ENCODE measurements at regions not wholly inside any gene's neighbourhood (a gene's known extent, or its start where the extent isn't known, plus 50 kb on each side); places are given as distances from the start of the nearest gene placed in this dataset.

DNA sequence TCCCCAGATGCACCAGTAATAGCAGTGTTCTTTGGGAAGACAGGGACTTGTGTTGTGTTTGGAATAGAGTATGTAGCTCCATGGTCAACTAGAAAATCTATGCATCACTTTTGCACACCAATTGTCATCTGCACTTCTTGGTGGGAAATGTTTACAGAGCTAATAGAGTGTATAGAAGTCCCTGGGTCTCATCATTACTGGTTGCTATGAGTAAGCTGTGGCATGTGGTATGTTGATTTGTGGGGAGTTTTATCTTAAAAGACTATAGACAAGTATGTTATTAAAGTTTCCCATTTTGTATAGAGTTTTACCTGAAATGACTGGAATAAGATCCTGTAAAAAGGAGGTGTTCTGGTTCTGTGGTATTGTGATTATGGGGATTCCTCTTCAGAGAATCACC, 55.4 kb upstream of the PRSS1 start:
- H4K20me1 ChIP-seq (ENCODE audit: insufficient read depth, low read length, poor library complexity, severe bottlenecking): no peaks in the 10 kb centered on the region
- no peaks in the 10 kb centered on the region for H3K79me2 ChIP-seq (ENCODE audit: insufficient read depth, low read length)
- H2AFZ ChIP-seq (ENCODE audit: low read length): no peak overlapping the region
- H3K9me3 ChIP-seq (ENCODE audit: insufficient read depth, low read depth, low read length): no peaks in the 10 kb centered on the region
- H3K4me1 ChIP-seq (ENCODE audit: insufficient read depth, low read length, poor library complexity, severe bottlenecking): no peaks in the 10 kb centered on the region
- H3F3A ChIP-seq (ENCODE audit: low read depth): no peaks in the 10 kb centered on the region
- H3K9me2 ChIP-seq (replicated peaks; ENCODE audit: low read depth, low read length): no peaks in the 10 kb centered on the region
- H3K27me3 ChIP-seq (ENCODE audit: insufficient read depth, low read length, poor library complexity, severe bottlenecking): no peaks in the 10 kb centered on the region
- H3K9ac ChIP-seq (ENCODE audit: low read depth, low read length, poor library complexity, severe bottlenecking): no peak overlapping the region
- no peaks in the 10 kb centered on the region for H3K36me3 ChIP-seq (ENCODE audit: insufficient read depth, low read length)
- no peak overlapping the region for H3K4me3 ChIP-seq (ENCODE audit: low read length, poor library complexity, severe bottlenecking)
- no peak overlapping the region for H3K4me2 ChIP-seq (ENCODE audit: low read depth, low read length, poor library complexity, severe bottlenecking)
- TF ChIP-seq, protein P1, sequence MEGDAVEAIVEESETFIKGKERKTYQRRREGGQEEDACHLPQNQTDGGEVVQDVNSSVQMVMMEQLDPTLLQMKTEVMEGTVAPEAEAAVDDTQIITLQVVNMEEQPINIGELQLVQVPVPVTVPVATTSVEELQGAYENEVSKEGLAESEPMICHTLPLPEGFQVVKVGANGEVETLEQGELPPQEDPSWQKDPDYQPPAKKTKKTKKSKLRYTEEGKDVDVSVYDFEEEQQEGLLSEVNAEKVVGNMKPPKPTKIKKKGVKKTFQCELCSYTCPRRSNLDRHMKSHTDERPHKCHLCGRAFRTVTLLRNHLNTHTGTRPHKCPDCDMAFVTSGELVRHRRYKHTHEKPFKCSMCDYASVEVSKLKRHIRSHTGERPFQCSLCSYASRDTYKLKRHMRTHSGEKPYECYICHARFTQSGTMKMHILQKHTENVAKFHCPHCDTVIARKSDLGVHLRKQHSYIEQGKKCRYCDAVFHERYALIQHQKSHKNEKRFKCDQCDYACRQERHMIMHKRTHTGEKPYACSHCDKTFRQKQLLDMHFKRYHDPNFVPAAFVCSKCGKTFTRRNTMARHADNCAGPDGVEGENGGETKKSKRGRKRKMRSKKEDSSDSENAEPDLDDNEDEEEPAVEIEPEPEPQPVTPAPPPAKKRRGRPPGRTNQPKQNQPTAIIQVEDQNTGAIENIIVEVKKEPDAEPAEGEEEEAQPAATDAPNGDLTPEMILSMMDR (conservative IDR thresholded peaks at IDR 0.05; ENCODE audit: low read length): no peak
- TF ChIP-seq EZH2phosphoT487 (IDR thresholded peaks at IDR 0.05; ENCODE audit: borderline replicate concordance): no peak

DNA sequence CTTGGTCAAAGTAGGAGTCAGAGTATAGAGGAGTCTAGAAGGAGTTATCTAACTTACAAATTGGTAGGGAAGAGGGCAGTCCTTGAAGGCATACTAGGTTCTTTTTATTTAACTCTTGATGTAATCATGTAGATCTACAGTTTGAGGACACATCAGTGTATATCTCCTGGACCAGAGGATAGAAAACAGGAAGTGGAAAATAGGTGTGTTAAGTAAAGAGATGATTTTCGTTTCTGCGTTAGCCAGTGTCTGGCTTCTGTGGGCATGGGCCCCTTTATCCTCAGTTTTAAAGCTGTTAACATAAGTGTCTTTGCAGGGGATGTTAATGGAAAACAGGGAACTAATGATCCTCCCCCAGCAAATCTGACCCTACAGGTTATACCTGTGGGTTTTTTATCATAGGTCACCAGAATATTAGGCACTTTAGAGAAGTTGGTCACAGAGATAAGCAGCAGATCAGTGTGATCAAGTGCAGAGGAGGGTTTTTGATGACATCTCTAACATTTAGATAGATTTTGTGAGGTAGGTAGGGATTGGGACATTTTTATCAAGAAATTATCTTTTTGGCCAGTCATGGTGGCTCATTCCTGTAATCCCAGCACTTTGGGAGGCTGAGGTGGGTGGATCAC, 58.6 kb upstream of the PRSS1 start:
- H3K27me3 ChIP-seq (ENCODE audit: insufficient read depth, low read length, poor library complexity, severe bottlenecking): no peaks in the 10 kb centered on the region
- no peak overlapping the region for H2AFZ ChIP-seq (ENCODE audit: low read length)
- TF ChIP-seq, protein P1 (conservative IDR thresholded peaks at IDR 0.05; ENCODE audit: low read length): no peak
- TF ChIP-seq EZH2phosphoT487 (IDR thresholded peaks at IDR 0.05; ENCODE audit: borderline replicate concordance): no peak
- no peaks in the 10 kb centered on the region for H3K79me2 ChIP-seq (ENCODE audit: insufficient read depth, low read length)
- no peaks in the 10 kb centered on the region for H3F3A ChIP-seq (ENCODE audit: low read depth)
- H3K9me3 ChIP-seq (ENCODE audit: insufficient read depth, low read depth, low read length): no peaks in the 10 kb centered on the region
- H3K4me1 ChIP-seq (ENCODE audit: insufficient read depth, low read length, poor library complexity, severe bottlenecking): no peaks in the 10 kb centered on the region
- H4K20me1 ChIP-seq (ENCODE audit: insufficient read depth, low read length, poor library complexity, severe bottlenecking): no peaks in the 10 kb centered on the region
- H3K9ac ChIP-seq (ENCODE audit: low read depth, low read length, poor library complexity, severe bottlenecking): no peak overlapping the region
- H3K4me3 ChIP-seq (ENCODE audit: low read length, poor library complexity, severe bottlenecking): no peak overlapping the region
- H3K4me2 ChIP-seq (ENCODE audit: low read depth, low read length, poor library complexity, severe bottlenecking): no peak overlapping the region
- no peaks in the 10 kb centered on the region for H3K36me3 ChIP-seq (ENCODE audit: insufficient read depth, low read length)
- H3K9me2 ChIP-seq (replicated peaks; ENCODE audit: low read depth, low read length): no peaks in the 10 kb centered on the region

DNA sequence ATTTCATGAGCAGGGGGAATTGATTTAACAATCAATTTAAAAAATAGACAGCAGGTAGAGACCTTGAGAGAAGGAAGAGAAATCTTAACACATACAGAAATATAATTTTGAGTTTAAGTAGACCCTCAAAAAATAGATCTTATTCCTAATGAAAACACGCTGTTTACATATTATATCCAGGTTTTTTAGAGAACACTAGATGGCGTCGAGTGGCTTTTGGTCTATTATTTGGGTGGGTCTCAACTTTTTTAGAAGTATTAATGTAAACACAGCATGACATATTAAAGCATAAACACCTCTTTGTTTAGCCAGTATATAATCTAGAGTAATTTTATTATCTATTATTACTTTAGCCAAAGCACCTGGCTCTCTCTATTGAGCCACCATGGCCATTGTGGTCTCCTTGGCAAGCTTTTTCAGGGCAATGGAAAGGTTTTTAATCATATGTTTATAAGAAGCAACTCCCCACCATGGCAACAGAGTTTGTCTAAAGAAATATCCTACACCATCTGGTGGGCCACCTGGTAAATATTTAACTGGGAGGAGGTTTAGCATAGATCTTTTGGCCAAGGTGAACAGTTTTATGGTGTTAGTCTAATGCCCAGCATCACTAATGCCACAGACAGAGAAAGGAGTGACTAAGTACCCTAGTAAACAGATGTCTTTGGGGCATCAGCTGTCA, 59.7 kb upstream of the PRSS1 start:
- Histone ChIP-seq H3K9me3 (ENCODE audit: insufficient read depth, low read depth, low read length) (no peaks in the 10 kb centered on the region), H3K4me3 (ENCODE audit: low read length, poor library complexity, severe bottlenecking) (no peak overlapping the region), H3K9me2 (replicated peaks; ENCODE audit: low read depth, low read length) (no peaks in the 10 kb centered on the region), H3K4me2 (ENCODE audit: low read depth, low read length, poor library complexity, severe bottlenecking) (no peak overlapping the region), H3K27me3 (ENCODE audit: insufficient read depth, low read length, poor library complexity, severe bottlenecking) (no peaks in the 10 kb centered on the region), H3K36me3 (ENCODE audit: insufficient read depth, low read length) (no peaks in the 10 kb centered on the region), H4K20me1 (ENCODE audit: insufficient read depth, low read length, poor library complexity, severe bottlenecking) (no peaks in the 10 kb centered on the region), H2AFZ (ENCODE audit: low read length) (no peak overlapping the region), H3K9ac (ENCODE audit: low read depth, low read length, poor library complexity, severe bottlenecking) (no peak overlapping the region), H3K4me1 (ENCODE audit: insufficient read depth, low read length, poor library complexity, severe bottlenecking) (no peaks in the 10 kb centered on the region), H3K79me2 (ENCODE audit: insufficient read depth, low read length) (no peaks in the 10 kb centered on the region), H3F3A (ENCODE audit: low read depth) (no peaks in the 10 kb centered on the region)
- TF ChIP-seq EZH2phosphoT487 (IDR thresholded peaks at IDR 0.05; ENCODE audit: borderline replicate concordance): no peak
- TF ChIP-seq, protein P1 (conservative IDR thresholded peaks at IDR 0.05; ENCODE audit: low read length): no peak

All from Loucy (cell line).